ENCODE measurements at regions not wholly inside any gene's neighbourhood (a gene's known extent, or its start where the extent isn't known, plus 50 kb on each side); places are given as distances from the start of the nearest gene placed in this dataset.

DNA sequence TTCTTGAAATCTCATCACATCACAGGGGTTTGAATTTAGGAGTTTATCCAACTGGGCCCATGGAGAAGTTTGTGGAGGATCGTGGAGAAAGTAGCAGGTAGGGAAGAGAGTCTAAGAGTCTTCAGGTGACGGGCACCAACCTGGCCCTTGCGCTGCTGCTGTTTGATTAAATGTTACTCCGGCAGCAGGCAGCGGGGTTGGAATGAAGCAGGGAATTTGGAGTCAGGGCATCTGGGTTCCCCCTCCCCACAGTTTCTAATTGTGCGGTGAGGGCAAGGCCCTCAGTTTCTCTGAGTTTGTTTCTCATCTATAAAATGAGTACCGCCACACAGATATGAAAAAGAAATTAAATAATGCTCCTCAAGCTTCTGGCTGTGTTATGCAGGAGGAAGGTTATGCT, 182.9 kb upstream of the RGMA start:
- no peak overlapping the region for H3K4me3 ChIP-seq (replicated peaks; ENCODE audit: low read depth, low read length)
- TF ChIP-seq CTCF (IDR thresholded peaks at IDR 0.05; ENCODE audit: low read depth, low read length, missing control alignments), result no peak
- DNase-seq (ENCODE audit: extremely low read depth, low read depth), result no peak

GRCh38 chr15:93270937-93271467, 182.0 kb upstream of the RGMA start:
- no peak overlapping the region for H3K4me3 ChIP-seq (replicated peaks; ENCODE audit: low read depth, low read length)
- no peak for TF ChIP-seq CTCF (IDR thresholded peaks at IDR 0.05; ENCODE audit: low read depth, low read length, missing control alignments)
- no peak for DNase-seq (ENCODE audit: extremely low read depth, low read depth)

DNA sequence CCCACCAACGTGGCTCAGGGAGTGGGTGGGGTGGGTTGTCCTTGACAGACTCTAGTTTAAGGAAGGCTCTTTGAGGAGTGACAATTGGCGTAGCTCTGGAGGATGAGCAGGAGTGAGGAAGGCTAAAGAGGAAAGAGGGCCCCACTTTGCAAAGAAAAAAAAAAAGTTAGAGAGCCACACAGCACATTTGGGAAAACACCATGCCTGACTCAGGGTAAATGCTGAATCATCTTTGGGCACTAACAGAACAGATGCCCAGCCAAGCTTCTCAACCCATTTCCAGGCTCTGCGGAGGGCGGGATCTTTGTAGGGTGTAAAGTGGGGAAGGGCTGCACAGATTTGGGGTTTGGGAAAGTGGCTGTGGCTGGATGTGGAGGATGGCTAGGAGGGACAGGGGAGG, 179.1 kb upstream of the RGMA start:
- no peak for DNase-seq (ENCODE audit: extremely low read depth, low read depth)
- TF ChIP-seq CTCF (IDR thresholded peaks at IDR 0.05; ENCODE audit: low read depth, low read length, missing control alignments), result no peak

DNA sequence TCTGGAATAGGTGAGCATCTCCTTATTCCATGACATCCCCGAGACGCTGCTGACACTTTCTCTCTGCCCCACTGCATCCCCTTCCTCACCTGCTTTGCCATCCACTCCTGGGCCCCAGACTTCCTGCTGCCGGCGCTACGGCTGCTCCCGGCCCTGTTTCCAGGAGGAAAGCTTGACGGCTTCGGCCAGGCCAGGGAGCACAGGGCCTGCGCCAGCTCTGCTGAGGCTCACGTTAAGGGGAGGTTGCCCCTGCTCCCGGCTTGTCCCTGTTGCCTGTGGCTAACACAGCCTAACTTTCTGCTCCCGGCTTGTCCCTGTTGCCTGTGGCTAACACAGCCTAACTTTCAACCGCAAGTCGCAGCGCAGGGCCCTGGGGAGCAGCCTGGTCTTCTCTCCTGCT, 177.3 kb upstream of the RGMA start:
- no peak overlapping the region for H3K4me3 ChIP-seq (replicated peaks; ENCODE audit: low read depth, low read length)
- TF ChIP-seq CTCF (IDR thresholded peaks at IDR 0.05; ENCODE audit: low read depth, low read length, missing control alignments), result no peak
- no peak for DNase-seq (ENCODE audit: extremely low read depth, low read depth)

More for the DNA sequence above, 179.1 kb upstream of the RGMA start:
- H3K4me3 ChIP-seq (replicated peaks; ENCODE audit: low read depth, low read length), result no peak overlapping the region

- DNase-seq (ENCODE audit: extremely low read depth, low read depth), result no peak
- no peak for TF ChIP-seq CTCF (IDR thresholded peaks at IDR 0.05; ENCODE audit: low read depth, low read length, missing control alignments)
- H3K4me3 ChIP-seq (replicated peaks; ENCODE audit: low read depth, low read length), result no peak overlapping the region
Observed at GRCh38 chr15:93265111-93265556, 176.1 kb upstream of the RGMA start.

DNA sequence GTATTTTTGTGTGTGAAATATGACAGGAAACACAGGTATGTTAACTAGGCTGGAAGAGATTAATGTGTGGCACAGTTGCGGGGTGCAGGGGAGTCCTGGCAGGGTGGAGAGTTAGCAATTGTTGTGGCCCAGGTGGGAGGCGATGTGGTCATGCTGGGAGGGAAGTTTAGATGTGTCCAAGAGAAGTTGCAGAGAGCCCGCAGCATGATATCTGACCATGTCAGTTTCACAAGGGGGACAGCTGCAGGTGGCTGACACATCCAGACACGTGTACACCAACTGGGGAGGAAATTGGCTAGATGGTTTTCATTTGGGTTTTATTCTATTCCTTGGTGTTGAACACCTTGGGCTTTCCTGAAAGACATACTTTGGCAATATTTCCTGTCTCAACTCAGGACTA, 172.8 kb upstream of the RGMA start:
- TF ChIP-seq CTCF (IDR thresholded peaks at IDR 0.05; ENCODE audit: low read depth, low read length, missing control alignments), result no peak
- H3K4me3 ChIP-seq (replicated peaks; ENCODE audit: low read depth, low read length), result no peak overlapping the region
- DNase-seq (ENCODE audit: extremely low read depth, low read depth), result no peak

- H3K4me3 ChIP-seq (replicated peaks; ENCODE audit: low read depth, low read length), result no peak overlapping the region
- DNase-seq (ENCODE audit: extremely low read depth, low read depth), result no peak
- TF ChIP-seq CTCF (IDR thresholded peaks at IDR 0.05; ENCODE audit: low read depth, low read length, missing control alignments), result no peak
Observed at GRCh38 chr15:93257920-93258319, 168.9 kb upstream of the RGMA start.
